Activated T-cell treated with anti-CD3 and anti-CD28 coated beads, Interleukin-2, amount 50 U/mL, for 72 hours (primary cell): ENCODE measurements at regions not wholly inside any gene's neighbourhood (a gene's known extent, or its start where the extent isn't known, plus 50 kb on each side); places are given as distances from the start of the nearest gene placed in this dataset.
"Not testable (repeated sequence)": the region's sequence is repeated elsewhere in the genome, so short reads cannot be mapped to it uniquely, and the experiment has no call there.

Source experiments
- ATAC-seq, 2 donors: fragments of 150-1000 bp; cut with Tn5 transposase; replicated peaks in 1 of 2; 2 replicates each; pipeline ENCODE4 v1.10.0; 2021; ENCODE audit warnings: moderate library complexity in 2 of 2, mild to moderate bottlenecking in 1 of 2
- DNase-seq, 2 donors: peaks; one replicate each; pipeline ENCODE4 v3.0.0; 2021 to 2022; ENCODE audit warnings: mixed read lengths in 1 of 2
- H3K27ac Mint-ChIP-seq: one replicate; pipeline ENCODE4 v1.8.0; 2022; ENCODE audit warnings: mild to moderate bottlenecking, moderate library complexity, mixed read lengths
- H3K27me3 Mint-ChIP-seq: one replicate; pipeline ENCODE4 v1.8.0; 2022; ENCODE audit warnings: low read depth, mixed read lengths
- H3K36me3 Mint-ChIP-seq, 2 donors: one replicate each; pipeline ENCODE4 v1.8.0; 2022; ENCODE audit warnings: mixed read lengths in 2 of 2, mild to moderate bottlenecking in 1 of 2; ENCODE audit not compliant: insufficient read depth in 2 of 2
- H3K4me1 Mint-ChIP-seq: one replicate; pipeline ENCODE4 v1.8.0; 2022; ENCODE audit warnings: low read depth, mixed read lengths
- H3K4me3 Mint-ChIP-seq, 2 donors: one replicate each; pipeline ENCODE4 v1.8.0; 2022; ENCODE audit warnings: mild to moderate bottlenecking in 2 of 2, mixed read lengths in 2 of 2, moderate library complexity in 2 of 2
- H3K9me3 Mint-ChIP-seq, 2 donors: one replicate each; pipeline ENCODE4 v1.8.0; 2022; ENCODE audit warnings: mixed read lengths in 2 of 2

GRCh38 chr5:143645356-143645755 lies 166.6 kb upstream of the HMHB1 start:
- H3K9me3 Mint-ChIP-seq: no peaks in the 10 kb centered on the region
- peaks cover 4% of the 10 kb centered on the region for H3K4me1 Mint-ChIP-seq
- H3K27me3 Mint-ChIP-seq: peaks cover 11% of the 10 kb centered on the region
- H3K4me3 Mint-ChIP-seq: no peak overlapping the region
- H3K36me3 Mint-ChIP-seq: no peaks in the 10 kb centered on the region
- ATAC-seq (no peak), DNase-seq (no peak)
- no peak overlapping the region for H3K27ac Mint-ChIP-seq

GRCh38 chr5:143644727-143645126 lies 167.2 kb upstream of the HMHB1 start:
- Mint-ChIP-seq H3K36me3 (no peaks in the 10 kb centered on the region), H3K27ac (no peak overlapping the region), H3K9me3 (no peaks in the 10 kb centered on the region), H3K27me3 (peaks cover 6% of the 10 kb centered on the region), H3K4me1 (peaks cover 4% of the 10 kb centered on the region), H3K4me3 (no peak overlapping the region)
- no peak for ATAC-seq
- DNase-seq: no peak

GRCh38 chr5:143642791-143643190 lies 169.2 kb upstream of the HMHB1 start:
- Mint-ChIP-seq H3K4me1 (no peaks in the 10 kb centered on the region), H3K27ac (no peak overlapping the region)

DNA sequence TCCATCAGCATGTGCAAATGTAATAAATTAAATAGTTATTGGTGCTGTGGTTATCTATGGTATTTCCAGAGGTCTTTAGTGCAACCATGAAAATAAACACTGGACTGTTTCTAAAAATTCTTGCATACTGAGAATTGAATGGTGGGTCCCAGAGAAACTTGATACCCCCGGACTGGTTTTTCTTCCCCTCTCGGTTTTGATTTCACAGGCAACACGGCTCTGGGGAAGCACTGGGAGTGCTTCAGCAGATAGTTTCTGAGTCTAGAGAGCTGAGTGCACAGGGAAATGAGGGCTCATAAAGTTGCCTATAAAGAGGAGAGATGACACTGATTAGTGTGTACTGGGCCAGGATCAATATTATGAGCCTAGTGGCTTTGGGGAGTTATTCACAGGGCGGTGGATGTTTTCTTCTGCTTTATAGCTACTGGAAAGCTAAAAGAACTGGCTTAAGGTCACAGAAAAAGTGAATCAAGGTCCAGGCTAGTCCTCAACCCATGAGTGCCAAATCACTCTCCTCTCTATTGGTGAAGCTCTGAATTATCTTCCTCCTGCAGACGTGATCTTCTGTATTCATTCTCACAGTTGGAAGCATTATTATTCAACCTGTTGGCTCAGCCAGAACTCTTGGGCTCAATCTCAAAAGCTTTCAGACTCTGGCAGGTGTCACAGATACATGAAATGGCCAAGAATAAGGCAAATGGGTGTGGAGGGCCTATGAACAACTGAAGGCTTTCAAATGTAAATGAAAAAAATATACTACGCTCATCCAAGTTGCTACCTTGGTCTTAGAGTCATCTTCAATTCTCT lies 170.2 kb upstream of the HMHB1 start:
- Mint-ChIP-seq H3K4me1 (no peaks in the 10 kb centered on the region), H3K27ac (no peak overlapping the region), H3K9me3 (no peaks in the 10 kb centered on the region), H3K4me3 (no peak overlapping the region), H3K27me3 (no peaks in the 10 kb centered on the region), H3K36me3 (no peaks in the 10 kb centered on the region)
- DNase-seq (no peak), ATAC-seq (no peak)

More at GRCh38 chr5:143642791-143643190, 169.2 kb upstream of the HMHB1 start:
- Mint-ChIP-seq H3K27me3 (no peaks in the 10 kb centered on the region), H3K4me3 (no peak overlapping the region), H3K36me3 (no peaks in the 10 kb centered on the region), H3K9me3 (no peaks in the 10 kb centered on the region)
- ATAC-seq (no peak), DNase-seq (no peak)

GRCh38 chr5:143638654-143639053 lies 173.3 kb upstream of the HMHB1 start:
- Mint-ChIP-seq H3K9me3 (no peaks in the 10 kb centered on the region), H3K27me3 (no peaks in the 10 kb centered on the region), H3K4me1 (no peaks in the 10 kb centered on the region), H3K27ac (no peak overlapping the region), H3K36me3 (no peaks in the 10 kb centered on the region), H3K4me3 (no peak overlapping the region)
- no peak for ATAC-seq
- DNase-seq: no peak

GRCh38 chr5:143636931-143637528 lies 174.9 kb upstream of the HMHB1 start:
- no peak overlapping the region for H3K4me3 Mint-ChIP-seq
- no peaks in the 10 kb centered on the region for H3K9me3 Mint-ChIP-seq
- H3K36me3 Mint-ChIP-seq: no peaks in the 10 kb centered on the region
- no peaks in the 10 kb centered on the region for H3K27me3 Mint-ChIP-seq
- no peaks in the 10 kb centered on the region for H3K4me1 Mint-ChIP-seq
- H3K27ac Mint-ChIP-seq: no peak overlapping the region
- DNase-seq: no peak
- ATAC-seq: no peak

DNA sequence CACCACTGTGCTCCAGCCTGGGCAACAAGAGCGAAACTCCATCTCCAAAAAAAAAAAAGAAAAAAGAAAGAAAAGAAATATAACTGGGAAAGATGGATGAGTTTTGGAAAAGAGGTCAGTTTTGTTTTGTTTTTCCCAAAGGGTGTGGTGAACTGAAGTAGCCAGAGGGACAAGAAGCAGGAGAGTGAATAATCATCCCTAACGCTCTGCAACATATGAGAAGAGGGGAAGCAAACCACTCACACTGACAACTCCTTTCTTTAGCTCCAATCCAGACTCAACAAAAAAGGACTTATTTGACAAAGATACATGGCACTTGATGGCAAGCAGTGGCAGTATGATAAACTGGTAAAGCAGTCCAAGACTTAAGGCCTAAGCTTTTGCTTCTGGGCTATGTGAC lies 176.1 kb upstream of the HMHB1 start:
- Mint-ChIP-seq H3K27me3 (no peaks in the 10 kb centered on the region), H3K4me1 (no peaks in the 10 kb centered on the region), H3K36me3 (no peaks in the 10 kb centered on the region), H3K9me3 (no peaks in the 10 kb centered on the region), H3K27ac (no peak overlapping the region), H3K4me3 (no peak overlapping the region)
- no peak for DNase-seq
- ATAC-seq: no peak

DNA sequence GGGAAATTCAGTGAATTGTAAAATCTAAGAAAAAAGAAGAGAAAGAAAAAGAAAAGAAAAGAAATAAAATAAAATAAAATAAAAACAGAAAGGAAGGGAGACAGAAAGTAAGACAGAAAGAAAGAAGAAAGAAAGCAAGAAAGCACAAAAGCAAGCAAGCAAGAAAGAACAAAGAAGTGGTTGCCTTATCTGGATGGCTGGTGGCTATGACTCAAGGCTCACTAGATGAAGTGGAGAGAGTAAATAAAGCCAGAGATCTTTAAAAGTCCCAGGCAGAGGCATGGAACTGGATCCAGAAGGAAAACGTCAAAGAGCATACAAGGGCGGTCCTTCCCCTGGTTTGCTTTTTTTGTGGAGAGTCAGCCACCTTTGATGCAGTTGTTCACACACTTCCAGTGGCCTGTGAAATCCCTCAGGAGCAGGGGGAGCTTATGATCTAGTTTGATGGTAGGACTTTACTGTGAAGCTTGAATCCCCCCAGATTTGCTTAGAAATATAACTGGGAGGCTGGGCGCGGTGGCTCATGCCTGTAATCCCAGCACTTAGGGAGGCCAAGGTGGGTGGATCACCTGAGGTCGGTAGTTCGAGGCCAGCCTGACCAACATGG lies 176.7 kb upstream of the HMHB1 start:
- Mint-ChIP-seq H3K9me3 (no peaks in the 10 kb centered on the region), H3K36me3 (no peaks in the 10 kb centered on the region), H3K27me3 (no peaks in the 10 kb centered on the region), H3K4me3 (no peak overlapping the region), H3K4me1 (no peaks in the 10 kb centered on the region), H3K27ac (no peak overlapping the region)
- DNase-seq (no peak), ATAC-seq (no peak)

DNA sequence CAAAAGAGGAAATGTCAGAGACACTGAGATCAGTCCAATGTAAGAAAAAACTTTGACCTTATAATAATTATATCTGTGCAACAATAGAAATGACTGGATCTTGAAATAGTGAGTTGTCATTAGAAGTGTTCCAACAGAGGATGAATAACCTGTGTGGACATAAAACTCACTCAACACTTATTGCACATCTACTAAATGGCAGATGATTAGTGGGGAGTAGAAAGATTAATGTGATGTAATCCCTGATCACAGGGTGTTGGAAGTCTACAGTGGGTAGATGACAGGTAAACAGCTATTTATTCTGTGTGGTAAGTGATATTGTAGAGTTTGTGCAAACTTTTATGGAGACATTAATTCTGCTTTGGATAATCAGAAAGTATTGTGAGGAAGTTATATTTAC lies 177.3 kb upstream of the HMHB1 start:
- H3K27ac Mint-ChIP-seq: no peak overlapping the region
- no peaks in the 10 kb centered on the region for H3K9me3 Mint-ChIP-seq
- peaks cover 4% of the 10 kb centered on the region for H3K4me1 Mint-ChIP-seq
- H3K36me3 Mint-ChIP-seq: no peaks in the 10 kb centered on the region
- no peak for ATAC-seq
- H3K4me3 Mint-ChIP-seq: no peak overlapping the region
- no peak for DNase-seq
- no peaks in the 10 kb centered on the region for H3K27me3 Mint-ChIP-seq

DNA sequence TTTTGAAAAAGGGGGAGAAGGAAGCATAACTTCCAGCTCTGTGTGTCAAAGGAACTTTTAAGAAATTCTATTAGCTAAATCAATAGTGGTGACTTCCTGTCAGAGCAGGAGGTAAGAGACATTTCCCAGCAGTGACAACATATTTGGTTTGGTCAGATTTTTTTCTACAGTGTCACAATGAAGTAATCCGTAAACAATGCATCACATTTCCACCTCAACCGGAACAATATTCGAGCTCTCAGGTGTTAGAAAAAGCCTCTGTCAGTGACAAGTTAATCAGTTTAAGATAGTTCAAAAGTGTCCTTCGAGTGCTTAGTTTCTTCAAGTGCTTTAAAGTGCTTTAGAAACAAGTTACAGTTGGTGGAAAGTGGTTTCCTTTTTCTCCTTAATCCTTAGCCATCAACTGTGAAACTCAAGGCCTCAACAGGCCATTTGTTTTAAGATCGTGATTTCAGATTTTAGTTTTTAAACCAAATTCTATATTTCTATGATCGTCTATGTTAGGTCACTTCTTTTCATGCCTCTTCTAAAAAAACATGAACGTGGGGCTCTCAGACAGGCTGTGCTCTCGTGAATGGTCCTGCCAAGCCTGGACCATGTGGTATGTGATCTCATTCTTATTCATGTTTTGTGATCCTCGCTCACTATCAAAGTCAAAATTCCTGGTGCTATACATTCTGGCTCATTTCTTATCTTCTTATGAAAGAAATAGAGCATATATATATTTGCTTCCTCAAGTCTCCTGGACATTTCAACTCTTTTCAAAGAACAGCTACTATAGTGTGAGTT lies 181.9 kb upstream of the HMHB1 start:
- DNase-seq (no peak), ATAC-seq (no peak)
- Mint-ChIP-seq H3K9me3 (no peaks in the 10 kb centered on the region), H3K4me3 (no peak overlapping the region), H3K36me3 (peaks cover 0 to 3% of the 10 kb centered on the region in 2 donors), H3K27me3 (peaks cover 6% of the 10 kb centered on the region), H3K4me1 (peaks cover 7% of the 10 kb centered on the region), H3K27ac (no peak overlapping the region)

DNA sequence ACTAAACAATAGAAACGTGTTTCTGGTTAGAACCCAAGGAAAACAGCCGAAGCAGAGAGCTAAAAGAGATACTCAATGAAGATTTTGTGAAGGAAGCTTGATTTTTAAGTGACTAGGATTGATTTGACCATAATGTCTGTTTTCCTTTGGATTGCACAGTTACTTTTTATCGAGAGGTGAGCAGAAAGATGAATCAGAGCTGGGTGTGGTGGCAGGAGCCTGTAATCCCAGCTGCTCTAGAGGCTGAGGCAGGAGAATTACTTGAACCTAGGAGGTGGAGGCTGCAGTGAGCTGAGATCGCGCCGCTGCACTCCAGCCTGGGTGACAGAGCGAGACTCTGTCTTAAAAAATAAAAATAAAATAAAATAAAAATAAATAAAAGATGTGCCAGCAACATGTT lies 186.9 kb upstream of the HMHB1 start:
- H3K4me1 Mint-ChIP-seq, H3K4me3 Mint-ChIP-seq, H3K27ac Mint-ChIP-seq, ATAC-seq, H3K36me3 Mint-ChIP-seq, H3K9me3 Mint-ChIP-seq, DNase-seq: not testable (repeated sequence)
- peaks cover 13% of the 10 kb centered on the region for H3K27me3 Mint-ChIP-seq

- ATAC-seq (no peak), DNase-seq (no peak)
- Mint-ChIP-seq H3K4me1 (peaks cover under 1% of the 10 kb centered on the region), H3K36me3 (peaks cover 0 to 3% of the 10 kb centered on the region in 2 donors), H3K27ac (no peak overlapping the region), H3K9me3 (peaks cover 0 to 2% of the 10 kb centered on the region in 2 donors), H3K27me3 (peaks cover 13% of the 10 kb centered on the region), H3K4me3 (no peak overlapping the region)
Observed at GRCh38 chr5:143624465-143624864, 187.5 kb upstream of the HMHB1 start.

DNA sequence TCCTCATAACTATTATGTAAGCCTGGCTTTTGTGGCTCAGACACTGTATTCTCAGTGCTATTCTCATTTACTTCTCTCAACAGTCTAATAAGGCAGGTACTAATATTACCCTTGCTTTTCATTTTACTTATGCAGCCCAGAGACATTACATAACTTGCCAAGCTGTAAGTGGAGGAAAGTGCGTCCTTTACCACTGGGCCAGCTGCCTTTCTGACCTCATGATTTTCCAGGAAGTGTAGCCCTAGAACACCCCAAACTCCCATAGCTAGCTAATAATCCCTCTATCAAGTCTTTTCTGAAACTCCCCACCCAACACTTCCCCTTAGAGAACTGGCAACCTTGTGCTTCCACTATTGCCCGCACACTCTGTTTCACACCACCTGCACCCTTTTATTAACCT lies 192.9 kb upstream of the HMHB1 start:
- Mint-ChIP-seq H3K27ac (no peak overlapping the region), H3K4me1 (no peaks in the 10 kb centered on the region), H3K36me3 (no peaks in the 10 kb centered on the region), H3K4me3 (no peak overlapping the region), H3K27me3 (no peaks in the 10 kb centered on the region), H3K9me3 (peaks cover 2 to 3% of the 10 kb centered on the region in 2 donors)
- DNase-seq: no peak
- no peak for ATAC-seq
